ENCODE measurements at regions not wholly inside any gene's neighbourhood (a gene's known extent, or its start where the extent isn't known, plus 50 kb on each side); places are given as distances from the start of the nearest gene placed in this dataset.
"Not testable (repeated sequence)": the region's sequence is repeated elsewhere in the genome, so short reads cannot be mapped to it uniquely, and the experiment has no call there.

- Histone ChIP-seq H3K36me3 (ENCODE audit: control insufficient read depth, insufficient read depth, low read length) (no peaks in the 10 kb centered on the region), H3K4me3 (ENCODE audit: low read length) (no peak overlapping the region), H3K27me3 (ENCODE audit: control insufficient read depth, insufficient read depth, low read length) (no peaks in the 10 kb centered on the region), H3K27ac (ENCODE audit: low read length) (no peak overlapping the region), H3K9me3 (ENCODE audit: control insufficient read depth, insufficient read depth, low read length) (no peaks in the 10 kb centered on the region), H3K4me1 (ENCODE audit: control insufficient read depth, insufficient read depth, low read length) (no peaks in the 10 kb centered on the region)
- 87% methylated on average over 2 of the region's 3 CpGs for WGBS (ENCODE audit: insufficient coverage)
- Mint-ChIP-seq H3K4me3 (no peak overlapping the region), H3K27ac (no peak overlapping the region), H3K4me1 (no peaks in the 10 kb centered on the region), H3K36me3 (no peaks in the 10 kb centered on the region), H3K27me3 (ENCODE audit: low read depth in 2 of 2) (peaks cover 8 to 12% of the 10 kb centered on the region in 2 donors), H3K9me3 (no peaks in the 10 kb centered on the region)
- intact Hi-C loops (cut with micrococcal nuclease): no loop called here
- no peak for ATAC-seq
- no peak for DNase-seq
- TF ChIP-seq, protein P1, sequence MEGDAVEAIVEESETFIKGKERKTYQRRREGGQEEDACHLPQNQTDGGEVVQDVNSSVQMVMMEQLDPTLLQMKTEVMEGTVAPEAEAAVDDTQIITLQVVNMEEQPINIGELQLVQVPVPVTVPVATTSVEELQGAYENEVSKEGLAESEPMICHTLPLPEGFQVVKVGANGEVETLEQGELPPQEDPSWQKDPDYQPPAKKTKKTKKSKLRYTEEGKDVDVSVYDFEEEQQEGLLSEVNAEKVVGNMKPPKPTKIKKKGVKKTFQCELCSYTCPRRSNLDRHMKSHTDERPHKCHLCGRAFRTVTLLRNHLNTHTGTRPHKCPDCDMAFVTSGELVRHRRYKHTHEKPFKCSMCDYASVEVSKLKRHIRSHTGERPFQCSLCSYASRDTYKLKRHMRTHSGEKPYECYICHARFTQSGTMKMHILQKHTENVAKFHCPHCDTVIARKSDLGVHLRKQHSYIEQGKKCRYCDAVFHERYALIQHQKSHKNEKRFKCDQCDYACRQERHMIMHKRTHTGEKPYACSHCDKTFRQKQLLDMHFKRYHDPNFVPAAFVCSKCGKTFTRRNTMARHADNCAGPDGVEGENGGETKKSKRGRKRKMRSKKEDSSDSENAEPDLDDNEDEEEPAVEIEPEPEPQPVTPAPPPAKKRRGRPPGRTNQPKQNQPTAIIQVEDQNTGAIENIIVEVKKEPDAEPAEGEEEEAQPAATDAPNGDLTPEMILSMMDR (IDR thresholded peaks at IDR 0.05): no peak
Measured at GRCh38 chr10:22824520-22824919, 103.3 kb upstream of the ARMC3 start.

- Mint-ChIP-seq H3K4me3 (no peak overlapping the region), H3K27me3 (ENCODE audit: low read depth in 2 of 2) (peaks cover 8 to 12% of the 10 kb centered on the region in 2 donors), H3K9me3 (no peaks in the 10 kb centered on the region), H3K36me3 (no peaks in the 10 kb centered on the region), H3K27ac (no peak overlapping the region), H3K4me1 (no peaks in the 10 kb centered on the region)
- Histone ChIP-seq H3K36me3 (ENCODE audit: control insufficient read depth, insufficient read depth, low read length) (no peaks in the 10 kb centered on the region), H3K9me3 (ENCODE audit: control insufficient read depth, insufficient read depth, low read length) (no peaks in the 10 kb centered on the region), H3K27ac (ENCODE audit: low read length) (no peak overlapping the region), H3K4me1 (ENCODE audit: control insufficient read depth, insufficient read depth, low read length) (no peaks in the 10 kb centered on the region), H3K4me3 (ENCODE audit: low read length) (no peak overlapping the region), H3K27me3 (ENCODE audit: control insufficient read depth, insufficient read depth, low read length) (no peaks in the 10 kb centered on the region)
- intact Hi-C loops (cut with micrococcal nuclease): no loop called here
- ATAC-seq: no peak
- TF ChIP-seq, protein P1 (IDR thresholded peaks at IDR 0.05): no peak
- no peak for DNase-seq
Measured at GRCh38 chr10:22823109-22823508, 104.7 kb upstream of the ARMC3 start.

DNA sequence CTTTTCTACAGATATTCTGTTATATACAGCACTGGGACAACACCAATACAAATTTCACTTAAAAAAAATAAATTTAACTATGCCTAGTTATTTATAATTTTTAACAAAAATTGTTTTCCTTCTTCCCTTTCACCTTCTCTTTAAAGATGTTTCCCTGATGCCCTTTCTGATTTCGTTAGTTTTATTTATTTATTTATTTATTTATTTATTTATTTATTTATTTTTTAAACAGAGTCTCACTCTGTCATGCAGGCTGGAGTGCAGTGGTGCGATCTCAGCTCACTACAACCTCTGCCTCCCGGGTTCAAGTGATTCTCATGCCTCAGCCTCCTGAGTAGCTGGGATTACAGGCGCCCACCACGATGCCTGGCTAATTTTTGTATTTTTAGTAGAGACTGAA, 105.9 kb upstream of the ARMC3 start:
- H3K9me3 Mint-ChIP-seq; H3K9me3 ChIP-seq (ENCODE audit: control insufficient read depth, insufficient read depth, low read length); DNase-seq; H3K4me3 ChIP-seq (ENCODE audit: low read length); H3K36me3 Mint-ChIP-seq; H3K4me1 ChIP-seq (ENCODE audit: control insufficient read depth, insufficient read depth, low read length); ATAC-seq; H3K27me3 ChIP-seq (ENCODE audit: control insufficient read depth, insufficient read depth, low read length); H3K4me1 Mint-ChIP-seq; intact Hi-C loops (cut with micrococcal nuclease); H3K4me3 Mint-ChIP-seq; H3K27ac ChIP-seq (ENCODE audit: low read length); H3K36me3 ChIP-seq (ENCODE audit: control insufficient read depth, insufficient read depth, low read length); H3K27ac Mint-ChIP-seq: not testable (repeated sequence)
- WGBS (ENCODE audit: insufficient coverage): 89% methylated on average over 4 of the region's 5 CpGs
- peaks cover 8 to 12% of the 10 kb centered on the region in 2 donors for H3K27me3 Mint-ChIP-seq (ENCODE audit: low read depth in 2 of 2)

DNA sequence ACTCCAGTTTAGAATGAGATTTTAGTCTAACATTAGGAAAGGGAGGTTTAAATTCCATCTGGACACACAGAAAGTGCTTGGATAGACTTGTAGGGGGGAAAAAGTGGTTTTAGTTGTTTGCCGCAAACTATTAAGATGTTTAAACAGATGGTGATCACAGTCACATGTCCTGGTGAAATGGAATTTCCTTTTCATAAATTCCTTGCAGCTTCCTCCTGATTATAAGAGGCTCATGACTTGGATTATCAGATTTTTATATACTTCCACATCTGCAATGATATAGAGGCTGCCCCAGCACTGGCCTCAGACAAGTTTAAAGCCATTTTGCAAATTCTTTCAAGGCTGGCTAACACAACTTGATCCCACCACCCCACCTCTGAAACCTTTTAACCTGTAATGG, 106.4 kb upstream of the ARMC3 start:
- Mint-ChIP-seq H3K4me3 (no peak overlapping the region), H3K27ac (no peak overlapping the region), H3K36me3 (no peaks in the 10 kb centered on the region), H3K27me3 (ENCODE audit: low read depth in 2 of 2) (peaks cover 8 to 12% of the 10 kb centered on the region in 2 donors), H3K4me1 (peaks cover 0 to 8% of the 10 kb centered on the region in 2 donors), H3K9me3 (no peaks in the 10 kb centered on the region)
- no peak for DNase-seq
- intact Hi-C loops (cut with micrococcal nuclease): no loop called here
- ATAC-seq: no peak
- Histone ChIP-seq H3K4me3 (ENCODE audit: low read length) (no peak overlapping the region), H3K9me3 (ENCODE audit: control insufficient read depth, insufficient read depth, low read length) (no peaks in the 10 kb centered on the region), H3K36me3 (ENCODE audit: control insufficient read depth, insufficient read depth, low read length) (no peaks in the 10 kb centered on the region), H3K27me3 (ENCODE audit: control insufficient read depth, insufficient read depth, low read length) (no peaks in the 10 kb centered on the region), H3K4me1 (ENCODE audit: control insufficient read depth, insufficient read depth, low read length) (peaks cover 5% of the 10 kb centered on the region), H3K27ac (ENCODE audit: low read length) (no peak overlapping the region)
- WGBS (ENCODE audit: insufficient coverage): 90% methylated on average over 1 of the region's 1 CpG
- TF ChIP-seq, protein P1 (IDR thresholded peaks at IDR 0.05): no peak
